Stimulated activated effector memory CD8-positive, alpha-beta T cell treated with anti-CD3 and anti-CD28 coated beads, Interleukin-12 subunit alpha, Interleukin-12 subunit beta, amount 100 ng/mL, for 72 hours (primary cell): ENCODE measurements at regions not wholly inside any gene's neighbourhood (a gene's known extent, or its start where the extent isn't known, plus 50 kb on each side); places are given as distances from the start of the nearest gene placed in this dataset.

Source experiments
- ATAC-seq: fragments of 150-1000 bp; cut with Tn5 transposase; 2 replicates; pipeline ENCODE4 v1.10.0; 2021
- DNase-seq, 2 donors: peaks; one replicate each; pipeline ENCODE4 v3.0.0; 2021 to 2022; ENCODE audit warnings: low spot score in 2 of 2
- H3K27ac Mint-ChIP-seq: one replicate; pipeline ENCODE4 v1.8.0; 2022; ENCODE audit warnings: mild to moderate bottlenecking, mixed read lengths
- H3K36me3 Mint-ChIP-seq: one replicate; pipeline ENCODE4 v1.8.0; 2022; ENCODE audit warnings: mild to moderate bottlenecking, mixed read lengths
- H3K4me1 Mint-ChIP-seq: one replicate; pipeline ENCODE4 v1.8.0; 2022; ENCODE audit warnings: mixed read lengths
- H3K4me3 Mint-ChIP-seq: one replicate; pipeline ENCODE4 v1.8.0; 2022; ENCODE audit warnings: mild to moderate bottlenecking, mixed read lengths
- H3K9me3 Mint-ChIP-seq: one replicate; pipeline ENCODE4 v1.8.0; 2022; ENCODE audit warnings: mixed read lengths

- H3K36me3 Mint-ChIP-seq = no peaks in the 10 kb centered on the region
- no peaks in the 10 kb centered on the region for H3K9me3 Mint-ChIP-seq
- ATAC-seq (no peak), DNase-seq (no peak)
- no peaks in the 10 kb centered on the region for H3K4me1 Mint-ChIP-seq
- H3K27ac Mint-ChIP-seq = no peak overlapping the region
- H3K4me3 Mint-ChIP-seq = no peak overlapping the region
These were observed 1457.0 kb downstream of the BRD1 start for GRCh38 chr22:48370508-48371325.

- no peaks in the 10 kb centered on the region for H3K36me3 Mint-ChIP-seq
- no peak overlapping the region for H3K4me3 Mint-ChIP-seq
- H3K4me1 Mint-ChIP-seq = no peaks in the 10 kb centered on the region
- no peaks in the 10 kb centered on the region for H3K9me3 Mint-ChIP-seq
- ATAC-seq (no peak), DNase-seq (no peak)
- no peak overlapping the region for H3K27ac Mint-ChIP-seq
These were observed 1457.7 kb downstream of the BRD1 start for GRCh38 chr22:48369789-48370507.

- Mint-ChIP-seq H3K4me3 (no peak overlapping the region), H3K9me3 (no peaks in the 10 kb centered on the region), H3K4me1 (no peaks in the 10 kb centered on the region), H3K36me3 (no peaks in the 10 kb centered on the region), H3K27ac (no peak overlapping the region)
- DNase-seq = no peak
- ATAC-seq = no peak
These were observed 1458.6 kb downstream of the BRD1 start for GRCh38 chr22:48368975-48369525.

GRCh38 chr22:48367731-48368130 lies 1459.9 kb downstream of the BRD1 start:
- Mint-ChIP-seq H3K9me3 (no peaks in the 10 kb centered on the region), H3K4me1 (no peaks in the 10 kb centered on the region), H3K4me3 (no peak overlapping the region), H3K27ac (no peak overlapping the region), H3K36me3 (no peaks in the 10 kb centered on the region)
- no peak for DNase-seq
- ATAC-seq = no peak

GRCh38 chr22:48366591-48366990 lies 1461.1 kb downstream of the BRD1 start:
- no peak overlapping the region for H3K27ac Mint-ChIP-seq
- no peak overlapping the region for H3K4me3 Mint-ChIP-seq
- no peaks in the 10 kb centered on the region for H3K4me1 Mint-ChIP-seq
- DNase-seq (no peak), ATAC-seq (peak; percentile 11)
- no peaks in the 10 kb centered on the region for H3K36me3 Mint-ChIP-seq
- H3K9me3 Mint-ChIP-seq = no peaks in the 10 kb centered on the region

GRCh38 chr22:48366056-48366455 lies 1461.6 kb downstream of the BRD1 start:
- Mint-ChIP-seq H3K4me3 (no peak overlapping the region), H3K36me3 (no peaks in the 10 kb centered on the region), H3K4me1 (no peaks in the 10 kb centered on the region), H3K9me3 (no peaks in the 10 kb centered on the region), H3K27ac (no peak overlapping the region)
- no peak for DNase-seq
- no peak for ATAC-seq

- ATAC-seq = no peak
- no peak overlapping the region for H3K27ac Mint-ChIP-seq
- H3K36me3 Mint-ChIP-seq = no peaks in the 10 kb centered on the region
- no peaks in the 10 kb centered on the region for H3K9me3 Mint-ChIP-seq
- DNase-seq = no peak
- H3K4me3 Mint-ChIP-seq = no peak overlapping the region
- no peaks in the 10 kb centered on the region for H3K4me1 Mint-ChIP-seq
These were observed 1462.3 kb downstream of the BRD1 start for GRCh38 chr22:48365386-48365785.

- H3K9me3 Mint-ChIP-seq = no peaks in the 10 kb centered on the region
- H3K36me3 Mint-ChIP-seq = no peaks in the 10 kb centered on the region
- no peaks in the 10 kb centered on the region for H3K4me1 Mint-ChIP-seq
- H3K27ac Mint-ChIP-seq = no peak overlapping the region
- DNase-seq (no peak), ATAC-seq (no peak)
- no peak overlapping the region for H3K4me3 Mint-ChIP-seq
These were observed 1464.8 kb downstream of the BRD1 start for GRCh38 chr22:48362721-48363404.

- no peak for ATAC-seq
These were observed 1466.5 kb downstream of the BRD1 start for GRCh38 chr22:48361099-48361639.

GRCh38 chr22:48359613-48359965 lies 1468.1 kb downstream of the BRD1 start:
- DNase-seq = no peak
- H3K4me3 Mint-ChIP-seq = no peak overlapping the region
- no peak for ATAC-seq
- no peaks in the 10 kb centered on the region for H3K36me3 Mint-ChIP-seq
- no peaks in the 10 kb centered on the region for H3K4me1 Mint-ChIP-seq
- H3K27ac Mint-ChIP-seq = no peak overlapping the region
- no peaks in the 10 kb centered on the region for H3K9me3 Mint-ChIP-seq

More at GRCh38 chr22:48361099-48361639, 1466.5 kb downstream of the BRD1 start:
- Mint-ChIP-seq H3K27ac (no peak overlapping the region), H3K9me3 (no peaks in the 10 kb centered on the region), H3K36me3 (no peaks in the 10 kb centered on the region), H3K4me1 (no peaks in the 10 kb centered on the region), H3K4me3 (no peak overlapping the region)
- no peak for DNase-seq

- ATAC-seq = no peak
- no peak overlapping the region for H3K4me3 Mint-ChIP-seq
- H3K27ac Mint-ChIP-seq = no peak overlapping the region
These were observed 1468.6 kb downstream of the BRD1 start for GRCh38 chr22:48358886-48359612.

GRCh38 chr22:48357961-48358360 lies 1469.7 kb downstream of the BRD1 start:
- DNase-seq = no peak
- no peak for ATAC-seq
- Mint-ChIP-seq H3K27ac (no peak overlapping the region), H3K4me3 (no peak overlapping the region), H3K4me1 (no peaks in the 10 kb centered on the region), H3K9me3 (no peaks in the 10 kb centered on the region), H3K36me3 (no peaks in the 10 kb centered on the region)

More at GRCh38 chr22:48358886-48359612, 1468.6 kb downstream of the BRD1 start:
- Mint-ChIP-seq H3K36me3 (no peaks in the 10 kb centered on the region), H3K9me3 (no peaks in the 10 kb centered on the region), H3K4me1 (no peaks in the 10 kb centered on the region)
- no peak for DNase-seq

GRCh38 chr22:48357196-48357595 lies 1470.5 kb downstream of the BRD1 start:
- Mint-ChIP-seq H3K9me3 (no peaks in the 10 kb centered on the region), H3K4me1 (no peaks in the 10 kb centered on the region), H3K4me3 (no peak overlapping the region), H3K36me3 (no peaks in the 10 kb centered on the region), H3K27ac (no peak overlapping the region)
- DNase-seq (no peak), ATAC-seq (no peak)

GRCh38 chr22:48356731-48357130 lies 1470.9 kb downstream of the BRD1 start:
- H3K27ac Mint-ChIP-seq = no peak overlapping the region
- ATAC-seq (no peak), DNase-seq (no peak)
- H3K9me3 Mint-ChIP-seq = no peaks in the 10 kb centered on the region
- H3K36me3 Mint-ChIP-seq = no peaks in the 10 kb centered on the region
- H3K4me1 Mint-ChIP-seq = no peaks in the 10 kb centered on the region
- H3K4me3 Mint-ChIP-seq = no peak overlapping the region

- no peak overlapping the region for H3K27ac Mint-ChIP-seq
These were observed 1473.6 kb downstream of the BRD1 start for GRCh38 chr22:48354096-48354495.

More at GRCh38 chr22:48354096-48354495, 1473.6 kb downstream of the BRD1 start:
- DNase-seq = no peak
- Mint-ChIP-seq H3K4me3 (no peak overlapping the region), H3K36me3 (no peaks in the 10 kb centered on the region), H3K4me1 (no peaks in the 10 kb centered on the region), H3K9me3 (no peaks in the 10 kb centered on the region)
- no peak for ATAC-seq
